Endothelial cell of umbilical vein (primary cell): ENCODE measurements at regions not wholly inside any gene's neighbourhood (a gene's known extent, or its start where the extent isn't known, plus 50 kb on each side); places are given as distances from the start of the nearest gene placed in this dataset.

Source experiments
- POLR2A ChIP-seq: IDR thresholded peaks from 2 replicates; pipeline ENCODE4 v1.6.1; 2012; ENCODE audit warnings: low read depth, mild to moderate bottlenecking, control low read depth, low read length
- TF ChIP-seq, protein P1 (sequence below), 2 donors: IDR thresholded peaks; 1 replicate in 1 of 2; 2 replicates in 1 of 2; pipeline ENCODE4 v1.5.1; 2011; ENCODE audit warnings: low read length in 2 of 2, mild to moderate bottlenecking in 2 of 2, moderate library complexity in 2 of 2, control low read depth in 1 of 2, inconsistent platforms in 1 of 2, low read depth in 1 of 2; ENCODE audit not compliant: insufficient read depth in 1 of 2; ENCODE audit errors: extremely low read depth in 1 of 2

DNA sequence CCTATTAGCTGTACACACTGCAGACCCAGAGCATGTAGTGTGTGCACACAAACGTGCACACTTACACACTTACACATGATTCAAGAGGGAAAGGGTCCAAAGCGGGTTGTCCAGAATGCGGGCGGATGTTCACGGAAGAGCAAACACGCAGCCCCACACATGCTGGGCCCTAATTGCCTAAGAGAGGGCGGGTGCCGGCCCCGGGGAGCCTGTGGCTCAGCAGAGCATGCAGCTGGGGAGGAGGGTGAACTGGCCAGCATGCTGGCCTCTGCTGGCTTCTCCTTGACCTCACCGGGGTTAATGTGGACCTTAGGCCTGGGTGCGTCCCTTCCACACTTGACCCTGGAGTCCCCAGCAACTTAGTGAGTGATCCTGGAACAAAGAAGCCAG, 816.3 kb downstream of the BRD1 start:
- no peak for TF ChIP-seq POLR2A
- TF ChIP-seq, protein P1, sequence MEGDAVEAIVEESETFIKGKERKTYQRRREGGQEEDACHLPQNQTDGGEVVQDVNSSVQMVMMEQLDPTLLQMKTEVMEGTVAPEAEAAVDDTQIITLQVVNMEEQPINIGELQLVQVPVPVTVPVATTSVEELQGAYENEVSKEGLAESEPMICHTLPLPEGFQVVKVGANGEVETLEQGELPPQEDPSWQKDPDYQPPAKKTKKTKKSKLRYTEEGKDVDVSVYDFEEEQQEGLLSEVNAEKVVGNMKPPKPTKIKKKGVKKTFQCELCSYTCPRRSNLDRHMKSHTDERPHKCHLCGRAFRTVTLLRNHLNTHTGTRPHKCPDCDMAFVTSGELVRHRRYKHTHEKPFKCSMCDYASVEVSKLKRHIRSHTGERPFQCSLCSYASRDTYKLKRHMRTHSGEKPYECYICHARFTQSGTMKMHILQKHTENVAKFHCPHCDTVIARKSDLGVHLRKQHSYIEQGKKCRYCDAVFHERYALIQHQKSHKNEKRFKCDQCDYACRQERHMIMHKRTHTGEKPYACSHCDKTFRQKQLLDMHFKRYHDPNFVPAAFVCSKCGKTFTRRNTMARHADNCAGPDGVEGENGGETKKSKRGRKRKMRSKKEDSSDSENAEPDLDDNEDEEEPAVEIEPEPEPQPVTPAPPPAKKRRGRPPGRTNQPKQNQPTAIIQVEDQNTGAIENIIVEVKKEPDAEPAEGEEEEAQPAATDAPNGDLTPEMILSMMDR (IDR thresholded peaks at IDR 0.05; ENCODE audit: extremely low read depth in 1 of 2, insufficient read depth in 1 of 2, low read depth in 1 of 2, low read length in 2 of 2): no peak
